Stimulated activated CD8-positive, alpha-beta memory T cell treated with anti-CD3 and anti-CD28 coated beads, Interleukin-7, amount 100 ng/mL, for 24 hours (primary cell): ENCODE measurements at regions not wholly inside any gene's neighbourhood (a gene's known extent, or its start where the extent isn't known, plus 50 kb on each side); places are given as distances from the start of the nearest gene placed in this dataset.
"Not testable (repeated sequence)": the region's sequence is repeated elsewhere in the genome, so short reads cannot be mapped to it uniquely, and the experiment has no call there.

Experiments
- DNase-seq: peaks from one replicate; pipeline ENCODE4 v3.0.0-alpha.2; 2020; ENCODE audit warnings: low read depth

GRCh38 chr14:86973177-86973576, 1019.8 kb downstream of the GALC start:
- DNase-seq = no peak

- no peak for DNase-seq
These were observed 1021.7 kb downstream of the GALC start for GRCh38 chr14:86971292-86971691.

- DNase-seq = no peak
These were observed 1031.8 kb downstream of the GALC start for GRCh38 chr14:86961106-86961716.

GRCh38 chr14:86955771-86956354, 1037.1 kb downstream of the GALC start:
- no peak for DNase-seq

GRCh38 chr14:86954623-86955022, 1038.4 kb downstream of the GALC start:
- DNase-seq = no peak

- DNase-seq = no peak
These were observed 1046.5 kb downstream of the GALC start for GRCh38 chr14:86946446-86946845.

GRCh38 chr14:86944434-86944833, 1048.5 kb downstream of the GALC start:
- no peak for DNase-seq

GRCh38 chr14:86943391-86944365, 1049.3 kb downstream of the GALC start:
- no peak for DNase-seq

- no peak for DNase-seq
These were observed 1050.0 kb downstream of the GALC start for GRCh38 chr14:86942936-86943335.

- no peak for DNase-seq
These were observed 1052.9 kb downstream of the GALC start for GRCh38 chr14:86940106-86940505.

GRCh38 chr14:86938320-86938719, 1054.7 kb downstream of the GALC start:
- DNase-seq = no peak

- DNase-seq = no peak
These were observed 1056.4 kb downstream of the GALC start for GRCh38 chr14:86936556-86936955.

- DNase-seq = no peak
These were observed 1057.6 kb downstream of the GALC start for GRCh38 chr14:86935241-86935885.

- DNase-seq = no peak
These were observed 1058.9 kb downstream of the GALC start for GRCh38 chr14:86933958-86934595.

GRCh38 chr14:86933460-86933859, 1059.5 kb downstream of the GALC start:
- DNase-seq = no peak

- no peak for DNase-seq
These were observed 1077.6 kb downstream of the GALC start for GRCh38 chr14:86915406-86915805.

GRCh38 chr14:86912709-86913108, 1080.3 kb downstream of the GALC start:
- no peak for DNase-seq

- no peak for DNase-seq
These were observed 1081.5 kb downstream of the GALC start for GRCh38 chr14:86911486-86911885.

- not testable (repeated sequence) for DNase-seq
These were observed 1087.5 kb downstream of the GALC start for GRCh38 chr14:86905386-86905926.

- no peak for DNase-seq
These were observed 1090.6 kb downstream of the GALC start for GRCh38 chr14:86902176-86902950.
